Uterus (tissue), 3 donors: ENCODE measurements at regions not wholly inside any gene's neighbourhood (a gene's known extent, or its start where the extent isn't known, plus 50 kb on each side); places are given as distances from the start of the nearest gene placed in this dataset.

Source experiments
- DNase-seq, 2 donors: peaks; one replicate each; pipeline ENCODE4 v3.0.0-alpha.2; 2019 to 2020
- H3K27ac ChIP-seq, 2 donors: fragments of 200-600 bp; sonication (generic); 1 replicate in 1 of 2; 2 replicates in 1 of 2; pipeline ENCODE4 v1.5.1; 2016 to 2018
- H3K27me3 ChIP-seq, 2 donors: fragments of 200-600 bp; sonication (generic); one replicate each; pipeline ENCODE4 v1.5.1; 2018 to 2019; ENCODE audit warnings: control low read depth in 1 of 2
- H3K36me3 ChIP-seq, 2 donors: fragments of 200-600 bp; sonication (generic); one replicate each; pipeline ENCODE4 v1.5.1; 2019; ENCODE audit warnings: control low read depth in 1 of 2
- H3K4me1 ChIP-seq, 2 donors: fragments of 200-600 bp; sonication (generic); one replicate each; pipeline ENCODE4 v1.5.1; 2018 to 2019; ENCODE audit warnings: control low read depth in 1 of 2
- H3K4me3 ChIP-seq, 2 donors: fragments of 200-600 bp; sonication (generic); 1 replicate in 1 of 2; 2 replicates in 1 of 2; pipeline ENCODE4 v1.5.1; 2018 to 2019; ENCODE audit warnings: mild to moderate bottlenecking in 1 of 2
- H3K9me3 ChIP-seq, 2 donors: fragments of 200-600 bp; sonication (generic); one replicate each; pipeline ENCODE4 v1.5.1; 2019; ENCODE audit warnings: control low read depth in 1 of 2
- CTCF ChIP-seq, 4 experiments: fragments of 200-600 bp in 2 of 4; fragments of 450-650 bp in 2 of 4; sonication (generic) in 2 of 4; IDR thresholded peaks; one replicate each; pipeline ENCODE4 v1.5.1; 2016 to 2019; ENCODE audit warnings: antibody characterized with exemption in 4 of 4, mild to moderate bottlenecking in 2 of 4, moderate library complexity in 1 of 4
- POLR2A ChIP-seq, 2 donors: fragments of 450-650 bp; IDR thresholded peaks; one replicate each; pipeline ENCODE4 v1.6.1; 2016; ENCODE audit warnings: antibody characterized with exemption in 2 of 2, mild to moderate bottlenecking in 1 of 2, moderate library complexity in 1 of 2
- intact Hi-C: fragments of 100-400 bp; cut with DNase I; formaldehyde crosslinking; loops from one replicate; pipeline ENCODE4 v1.15.1; 2023; ENCODE audit warnings: low total_unique reads
- donor health status: DM: yes; HTN: yes; CAD: no.

DNA sequence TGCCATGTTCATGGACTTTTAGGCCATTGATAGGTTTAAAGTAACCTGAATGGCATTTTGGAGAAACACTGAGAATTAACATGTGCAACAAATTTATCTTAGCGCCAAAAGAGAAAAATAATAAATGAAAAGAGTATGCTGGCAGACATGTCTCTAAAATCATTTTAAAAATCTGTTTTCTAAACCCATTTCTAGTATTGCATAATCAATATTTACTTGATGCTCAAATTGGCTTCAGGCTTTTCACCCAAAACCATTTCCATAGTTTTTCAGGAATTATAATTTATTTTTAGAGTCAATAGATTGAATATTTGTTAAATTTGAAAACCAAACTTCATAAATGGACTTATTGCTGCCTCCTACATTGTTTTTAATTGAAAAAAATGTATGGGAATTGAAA is 423.0 kb downstream of the PLOD2 start:
- intact Hi-C loops = no loop called here
- H3K27ac ChIP-seq = no peak overlapping the region
- no peaks in the 10 kb centered on the region for H3K9me3 ChIP-seq
- TF ChIP-seq POLR2A (IDR thresholded peaks at IDR 0.05) (no peak), CTCF (IDR thresholded peaks at IDR 0.05) (no peak)
- DNase-seq = no peak
- H3K4me3 ChIP-seq = no peak overlapping the region
- H3K27me3 ChIP-seq = no peaks in the 10 kb centered on the region
- no peaks in the 10 kb centered on the region for H3K36me3 ChIP-seq
- no peaks in the 10 kb centered on the region for H3K4me1 ChIP-seq

GRCh38 chr3:145739926-145740325 is 421.1 kb downstream of the PLOD2 start:
- intact Hi-C loops = no loop called here
- TF ChIP-seq POLR2A (IDR thresholded peaks at IDR 0.05) (no peak), CTCF (IDR thresholded peaks at IDR 0.05) (no peak)
- H3K4me1 ChIP-seq = no peaks in the 10 kb centered on the region
- H3K9me3 ChIP-seq = no peaks in the 10 kb centered on the region
- no peak overlapping the region for H3K27ac ChIP-seq
- no peaks in the 10 kb centered on the region for H3K27me3 ChIP-seq
- H3K36me3 ChIP-seq = no peaks in the 10 kb centered on the region
- no peak for DNase-seq
- no peak overlapping the region for H3K4me3 ChIP-seq

DNA sequence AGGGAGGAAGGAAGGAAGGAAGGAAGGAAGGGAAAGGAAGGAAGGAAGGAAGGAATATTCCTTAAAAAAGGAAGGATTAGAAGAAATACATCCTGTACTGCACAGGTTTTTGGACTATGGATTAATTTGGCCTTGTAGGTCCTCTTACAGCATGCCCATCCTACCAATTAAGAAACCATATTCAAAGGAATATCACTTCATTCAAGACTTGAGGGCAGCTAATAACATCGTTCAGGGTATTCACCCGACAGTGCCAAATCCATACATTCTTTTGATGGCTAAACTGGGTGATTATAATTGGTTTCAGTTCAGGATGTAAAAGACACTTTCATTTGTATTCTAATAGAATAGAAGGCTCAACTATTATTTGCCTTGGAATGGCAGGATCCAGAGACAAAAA is 410.3 kb downstream of the PLOD2 start:
- no peak overlapping the region for H3K4me3 ChIP-seq
- H3K36me3 ChIP-seq = no peaks in the 10 kb centered on the region
- intact Hi-C loops = no loop called here
- H3K4me1 ChIP-seq = no peaks in the 10 kb centered on the region
- TF ChIP-seq CTCF (IDR thresholded peaks at IDR 0.05) = no peak
- TF ChIP-seq POLR2A (IDR thresholded peaks at IDR 0.05) = no peak
- DNase-seq = no peak
- H3K27me3 ChIP-seq = no peaks in the 10 kb centered on the region
- no peaks in the 10 kb centered on the region for H3K9me3 ChIP-seq
- no peak overlapping the region for H3K27ac ChIP-seq

DNA sequence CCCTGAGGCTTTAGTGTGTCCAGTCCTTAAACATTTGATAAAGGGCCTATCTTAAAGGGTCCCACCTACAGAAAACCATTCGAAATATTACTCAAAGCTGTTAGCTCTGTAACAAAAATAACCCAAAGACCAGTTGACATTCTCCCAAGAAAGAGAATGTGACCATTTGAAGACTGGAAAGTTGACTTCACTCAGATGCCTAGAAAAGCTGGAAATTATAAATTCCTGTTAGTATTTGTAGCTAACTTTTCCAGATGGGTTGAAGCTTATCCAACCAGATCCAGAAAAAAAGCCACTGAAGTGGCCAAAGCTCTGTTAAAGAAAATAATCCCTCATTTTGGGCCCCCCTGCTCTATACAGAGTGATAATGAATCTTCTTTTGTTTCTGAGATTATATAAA is 408.4 kb downstream of the PLOD2 start:
- no peaks in the 10 kb centered on the region for H3K9me3 ChIP-seq
- no peaks in the 10 kb centered on the region for H3K4me1 ChIP-seq
- DNase-seq = no peak
- no peaks in the 10 kb centered on the region for H3K36me3 ChIP-seq
- H3K4me3 ChIP-seq = no peak overlapping the region
- intact Hi-C loops = no loop called here
- TF ChIP-seq CTCF (IDR thresholded peaks at IDR 0.05) = no peak
- no peak for TF ChIP-seq POLR2A (IDR thresholded peaks at IDR 0.05)
- no peak overlapping the region for H3K27ac ChIP-seq
- H3K27me3 ChIP-seq = no peaks in the 10 kb centered on the region

GRCh38 chr3:145754605-145755289 is 406.2 kb downstream of the PLOD2 start:
- Histone ChIP-seq H3K27me3 (no peaks in the 10 kb centered on the region), H3K9me3 (no peaks in the 10 kb centered on the region), H3K27ac (no peak overlapping the region), H3K4me1 (no peaks in the 10 kb centered on the region), H3K4me3 (no peak overlapping the region), H3K36me3 (no peaks in the 10 kb centered on the region)
- DNase-seq = no peak
- intact Hi-C loops = no loop called here
- no peak for TF ChIP-seq CTCF (IDR thresholded peaks at IDR 0.05)
- TF ChIP-seq POLR2A (IDR thresholded peaks at IDR 0.05) = no peak
